WTC11 (cell line): ENCODE measurements at regions not wholly inside any gene's neighbourhood (a gene's known extent, or its start where the extent isn't known, plus 50 kb on each side); places are given as distances from the start of the nearest gene placed in this dataset.

Experiments used
- CBFB ChIP-seq: sonication (generic); formaldehyde crosslinking; IDR thresholded peaks from 2 replicates; pipeline ENCODE4 v1.8.1; 2022; ENCODE audit warnings: mild to moderate bottlenecking, low read depth, missing genetic modification reagents
- CREM ChIP-seq: sonication (generic); formaldehyde crosslinking; IDR thresholded peaks from 2 replicates; pipeline ENCODE4 v1.8.1; 2022; ENCODE audit warnings: mild to moderate bottlenecking, missing genetic modification reagents, moderate library complexity
- ESRRA ChIP-seq: sonication (generic); formaldehyde crosslinking; IDR thresholded peaks from 2 replicates; pipeline ENCODE4 v1.8.1; 2022; ENCODE audit warnings: mild to moderate bottlenecking, missing genetic modification reagents, borderline replicate concordance
- FOXK1 ChIP-seq: sonication (generic); formaldehyde crosslinking; IDR thresholded peaks from 2 replicates; pipeline ENCODE4 v1.8.0; 2022; ENCODE audit warnings: mild to moderate bottlenecking, moderate library complexity, missing genetic modification reagents
- FOXP4 ChIP-seq: sonication (generic); formaldehyde crosslinking; IDR thresholded peaks from 2 replicates; pipeline ENCODE4 v1.8.0; 2022; ENCODE audit warnings: mild to moderate bottlenecking, missing genetic modification reagents
- IRF1 ChIP-seq: sonication (generic); formaldehyde crosslinking; IDR thresholded peaks from 2 replicates; pipeline ENCODE4 v1.8.0; 2023; ENCODE audit warnings: missing genetic modification reagents
- KAT7 ChIP-seq: sonication (generic); formaldehyde crosslinking; IDR thresholded peaks from 2 replicates; pipeline ENCODE4 v1.8.1; 2023; ENCODE audit warnings: missing genetic modification reagents, mild to moderate bottlenecking, borderline replicate concordance
- MAX ChIP-seq: sonication (generic); formaldehyde crosslinking; IDR thresholded peaks from 2 replicates; pipeline ENCODE4 v1.8.0; 2022; ENCODE audit warnings: mild to moderate bottlenecking, missing genetic modification reagents
- NR3C1 ChIP-seq: sonication (generic); formaldehyde crosslinking; conservative IDR thresholded peaks from 2 replicates; pipeline ENCODE4 v1.8.1; 2023; ENCODE audit warnings: low read depth, mild to moderate bottlenecking, missing genetic modification reagents
- ZMAT4 ChIP-seq: fragments of 250-450 bp; sonication (Bioruptor Pico); IDR thresholded peaks from 2 replicates; pipeline ENCODE4 v1.9.0; 2021; ENCODE audit warnings: mild to moderate bottlenecking
- ZNF121 ChIP-seq: sonication (generic); formaldehyde crosslinking; IDR thresholded peaks from 2 replicates; pipeline ENCODE4 v1.8.0; 2023; ENCODE audit warnings: missing genetic modification reagents
- TF ChIP-seq, protein P1 (sequence below): sonication (generic); formaldehyde crosslinking; IDR thresholded peaks from 2 replicates; pipeline ENCODE4 v1.8.1; 2022; ENCODE audit warnings: low read depth, mild to moderate bottlenecking, moderate library complexity, missing genetic modification reagents, borderline replicate concordance
- TF ChIP-seq, protein P2 (sequence below): fragments of 200-600 bp; IDR thresholded peaks from 2 replicates; pipeline ENCODE4 v1.8.0; 2022; ENCODE audit warnings: antibody characterized with exemption
- TF ChIP-seq, protein P3 (sequence below): sonication (generic); formaldehyde crosslinking; IDR thresholded peaks from 2 replicates; pipeline ENCODE4 v1.8.0; 2022; ENCODE audit warnings: mild to moderate bottlenecking, missing genetic modification reagents

- no peak for TF ChIP-seq FOXK1 (CRISPR knock-in tag)
- no peak for TF ChIP-seq KAT7
- TF ChIP-seq ESRRA (CRISPR knock-in tag): no peak
- no peak for TF ChIP-seq MAX
- TF ChIP-seq, protein P1, sequence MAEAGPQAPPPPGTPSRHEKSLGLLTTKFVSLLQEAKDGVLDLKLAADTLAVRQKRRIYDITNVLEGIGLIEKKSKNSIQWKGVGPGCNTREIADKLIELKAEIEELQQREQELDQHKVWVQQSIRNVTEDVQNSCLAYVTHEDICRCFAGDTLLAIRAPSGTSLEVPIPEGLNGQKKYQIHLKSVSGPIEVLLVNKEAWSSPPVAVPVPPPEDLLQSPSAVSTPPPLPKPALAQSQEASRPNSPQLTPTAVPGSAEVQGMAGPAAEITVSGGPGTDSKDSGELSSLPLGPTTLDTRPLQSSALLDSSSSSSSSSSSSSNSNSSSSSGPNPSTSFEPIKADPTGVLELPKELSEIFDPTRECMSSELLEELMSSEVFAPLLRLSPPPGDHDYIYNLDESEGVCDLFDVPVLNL: no peak
- TF ChIP-seq, protein P2, sequence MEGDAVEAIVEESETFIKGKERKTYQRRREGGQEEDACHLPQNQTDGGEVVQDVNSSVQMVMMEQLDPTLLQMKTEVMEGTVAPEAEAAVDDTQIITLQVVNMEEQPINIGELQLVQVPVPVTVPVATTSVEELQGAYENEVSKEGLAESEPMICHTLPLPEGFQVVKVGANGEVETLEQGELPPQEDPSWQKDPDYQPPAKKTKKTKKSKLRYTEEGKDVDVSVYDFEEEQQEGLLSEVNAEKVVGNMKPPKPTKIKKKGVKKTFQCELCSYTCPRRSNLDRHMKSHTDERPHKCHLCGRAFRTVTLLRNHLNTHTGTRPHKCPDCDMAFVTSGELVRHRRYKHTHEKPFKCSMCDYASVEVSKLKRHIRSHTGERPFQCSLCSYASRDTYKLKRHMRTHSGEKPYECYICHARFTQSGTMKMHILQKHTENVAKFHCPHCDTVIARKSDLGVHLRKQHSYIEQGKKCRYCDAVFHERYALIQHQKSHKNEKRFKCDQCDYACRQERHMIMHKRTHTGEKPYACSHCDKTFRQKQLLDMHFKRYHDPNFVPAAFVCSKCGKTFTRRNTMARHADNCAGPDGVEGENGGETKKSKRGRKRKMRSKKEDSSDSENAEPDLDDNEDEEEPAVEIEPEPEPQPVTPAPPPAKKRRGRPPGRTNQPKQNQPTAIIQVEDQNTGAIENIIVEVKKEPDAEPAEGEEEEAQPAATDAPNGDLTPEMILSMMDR: no peak
- TF ChIP-seq CBFB (CRISPR knock-in tag): no peak
- TF ChIP-seq IRF1: no peak
- no peak for TF ChIP-seq ZMAT4 (CRISPR knock-in tag)
- no peak for TF ChIP-seq ZNF121
- TF ChIP-seq FOXP4 (CRISPR knock-in tag): no peak
- TF ChIP-seq CREM (CRISPR knock-in tag): no peak
- TF ChIP-seq, protein P3, sequence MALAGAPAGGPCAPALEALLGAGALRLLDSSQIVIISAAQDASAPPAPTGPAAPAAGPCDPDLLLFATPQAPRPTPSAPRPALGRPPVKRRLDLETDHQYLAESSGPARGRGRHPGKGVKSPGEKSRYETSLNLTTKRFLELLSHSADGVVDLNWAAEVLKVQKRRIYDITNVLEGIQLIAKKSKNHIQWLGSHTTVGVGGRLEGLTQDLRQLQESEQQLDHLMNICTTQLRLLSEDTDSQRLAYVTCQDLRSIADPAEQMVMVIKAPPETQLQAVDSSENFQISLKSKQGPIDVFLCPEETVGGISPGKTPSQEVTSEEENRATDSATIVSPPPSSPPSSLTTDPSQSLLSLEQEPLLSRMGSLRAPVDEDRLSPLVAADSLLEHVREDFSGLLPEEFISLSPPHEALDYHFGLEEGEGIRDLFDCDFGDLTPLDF (CRISPR knock-in tag): no peak
- no peak for TF ChIP-seq NR3C1 (CRISPR knock-in tag)
Measured at GRCh38 chr1:220335668-220336067, 63.4 kb upstream of the RAB3GAP2 start.
